H1 (cell line): ENCODE measurements at regions not wholly inside any gene's neighbourhood (a gene's known extent, or its start where the extent isn't known, plus 50 kb on each side); places are given as distances from the start of the nearest gene placed in this dataset.
A peak's percentile ranks its signal among the peaks of the same experiment; 100 is the strongest.

Experiments used
- CTCF ChIA-PET: fragments of 300-600 bp; sonication (Branson Sonifier 250); formaldehyde crosslinking; loops from one replicate; lab custom pipeline; 2021; ENCODE audit not compliant: partially characterized antibody; lab: Charles Lee
- POLR2A ChIA-PET: fragments of 300-600 bp; sonication (Branson Sonifier 250); formaldehyde crosslinking; loops from one replicate; lab custom pipeline; 2021; ENCODE audit warnings: inconsistent platforms; ENCODE audit not compliant: partially characterized antibody; lab: Charles Lee
- DNase-seq, 2 experiments: peaks; one replicate each; pipeline versions ENCODE4 v3.0.0 to v3.0.0-alpha.2; 2010 to 2022; ENCODE audit warnings: low spot score in 2 of 2, low read depth in 1 of 2, mixed read lengths in 1 of 2
- FAIRE-seq: peaks from 2 replicates; lab custom pipeline; 2011; peaks lifted over from hg19 to GRCh38; lab: Jason Lieb, UNC
- H2AFZ ChIP-seq: 2 replicates; pipeline ENCODE4 v1.8.1; 2012; ENCODE audit warnings: low read length, inconsistent platforms
- H2AK5ac ChIP-seq: 2 replicates; pipeline ENCODE4 v1.6.1; 2013; ENCODE audit warnings: low read depth, low read length
- H2BK120ac ChIP-seq: replicated peaks from 2 replicates; pipeline ENCODE3; 2013; ENCODE audit warnings: low read depth, low read length, inconsistent platforms
- H2BK12ac ChIP-seq: 2 replicates; pipeline ENCODE4 v1.6.1; 2013; ENCODE audit warnings: low read depth, low read length
- H2BK15ac ChIP-seq: 2 replicates; pipeline ENCODE4 v1.6.1; 2013; ENCODE audit warnings: low read length
- H2BK20ac ChIP-seq: 2 replicates; pipeline ENCODE4 v1.6.1; 2013; ENCODE audit warnings: low read length
- H2BK5ac ChIP-seq: 2 replicates; pipeline ENCODE4 v1.6.1; 2013; ENCODE audit warnings: low read depth, low read length
- H3K14ac ChIP-seq: 2 replicates; pipeline ENCODE4 v1.6.1; 2013; ENCODE audit warnings: inconsistent platforms; ENCODE audit not compliant: insufficient read length
- H3K18ac ChIP-seq: 2 replicates; pipeline ENCODE4 v1.6.1; 2013; ENCODE audit warnings: low read length; ENCODE audit errors: extremely low read depth
- H3K23ac ChIP-seq: 2 replicates; pipeline ENCODE4 v1.6.1; 2013; ENCODE audit warnings: inconsistent platforms; ENCODE audit not compliant: insufficient read length
- H3K23me2 ChIP-seq: 2 replicates; pipeline ENCODE4 v1.6.1; 2013; ENCODE audit warnings: low read depth, low read length
- H3K27ac ChIP-seq: 2 replicates; pipeline ENCODE4 v1.6.1; 2011; ENCODE audit warnings: low read depth, low read length, inconsistent platforms
- H3K27me3 ChIP-seq, 4 experiments: replicated peaks in 1 of 4; 1 replicate in 1 of 4; 2 replicates in 3 of 4; pipeline versions ENCODE4 v1.6.1 to v1.8.1; 2011 to 2013; ENCODE audit warnings: low read length in 3 of 4, mild to moderate bottlenecking in 3 of 4, inconsistent platforms in 2 of 4, mixed read lengths in 2 of 4, moderate library complexity in 1 of 4; ENCODE audit not compliant: control insufficient read depth in 3 of 4, insufficient read depth in 3 of 4; ENCODE audit errors: extremely low read depth in 1 of 4
- H3K36me3 ChIP-seq, 4 experiments: 2 replicates each; pipeline versions ENCODE4 v1.6.1 to v1.8.1; 2011 to 2013; ENCODE audit warnings: mild to moderate bottlenecking in 4 of 4, low read length in 3 of 4, moderate library complexity in 2 of 4, control low read depth in 1 of 4, inconsistent platforms in 1 of 4; ENCODE audit not compliant: insufficient read depth in 4 of 4, control insufficient read depth in 2 of 4
- H3K4ac ChIP-seq: replicated peaks from 2 replicates; pipeline ENCODE3; 2013; ENCODE audit warnings: low read length, low read depth, mixed read lengths, inconsistent platforms; ENCODE audit not compliant: insufficient read length
- H3K4me1 ChIP-seq, 4 experiments: replicated peaks in 1 of 4; 1 replicate in 1 of 4; 2 replicates in 3 of 4; pipeline versions ENCODE4 v1.6.1 to v1.8.1; 2011 to 2013; ENCODE audit warnings: low read length in 3 of 4, inconsistent platforms in 2 of 4, mixed read lengths in 1 of 4; ENCODE audit not compliant: insufficient read depth in 4 of 4, control insufficient read depth in 3 of 4
- H3K4me2 ChIP-seq, 2 experiments: 2 replicates each; pipeline versions ENCODE4 v1.6.1 to v1.8.1; 2011 to 2013; ENCODE audit warnings: low read depth in 2 of 2, low read length in 2 of 2, control low read depth in 1 of 2, inconsistent platforms in 1 of 2, mild to moderate bottlenecking in 1 of 2; ENCODE audit not compliant: insufficient read depth in 1 of 2
- H3K4me3 ChIP-seq, 4 experiments: fragments of 200-600, 300-600 bp in 1 of 4; sonication (generic), shearing (Covaris generic), sonication (Bioruptor Twin) in 1 of 4; 2 replicates each; pipeline versions ENCODE4 v1.5.1 to v1.8.1; 2011 to 2016; ENCODE audit warnings: low read length in 4 of 4, low read depth in 3 of 4, control low read depth in 2 of 4, inconsistent platforms in 2 of 4, mild to moderate bottlenecking in 2 of 4, mixed read lengths in 1 of 4, moderate library complexity in 1 of 4; ENCODE audit not compliant: insufficient read depth in 2 of 4; ENCODE audit errors: extremely low read depth in 1 of 4
- H3K56ac ChIP-seq: replicated peaks from 2 replicates; pipeline ENCODE3; 2013; ENCODE audit warnings: low read depth, mild to moderate bottlenecking, mixed read lengths, low read length, inconsistent platforms; ENCODE audit not compliant: insufficient read length
- H3K79me1 ChIP-seq: 2 replicates; pipeline ENCODE4 v1.6.1; 2013; ENCODE audit warnings: low read depth, low read length, control low read depth
- H3K79me2 ChIP-seq, 2 experiments: 2 replicates each; pipeline versions ENCODE4 v1.6.1 to v1.8.1; 2012 to 2013; ENCODE audit warnings: low read length in 2 of 2, mild to moderate bottlenecking in 2 of 2, inconsistent platforms in 1 of 2; ENCODE audit not compliant: insufficient read depth in 2 of 2, control insufficient read depth in 1 of 2
- H3K9ac ChIP-seq, 4 experiments: replicated peaks in 1 of 4; 1 replicate in 1 of 4; 2 replicates in 3 of 4; pipeline versions ENCODE4 v1.6.1 to v1.8.1; 2011 to 2013; ENCODE audit warnings: low read depth in 3 of 4, low read length in 3 of 4, control low read depth in 2 of 4, mild to moderate bottlenecking in 2 of 4, moderate library complexity in 2 of 4, inconsistent platforms in 1 of 4; ENCODE audit errors: extremely low read depth in 1 of 4
- H3K9me3 ChIP-seq, 2 experiments: 2 replicates each; pipeline versions ENCODE4 v1.6.1 to v1.8.1; 2012 to 2013; ENCODE audit warnings: mild to moderate bottlenecking in 2 of 2, moderate library complexity in 2 of 2, control low read depth in 1 of 2, inconsistent platforms in 1 of 2, low read depth in 1 of 2, low read length in 1 of 2, mixed read lengths in 1 of 2; ENCODE audit not compliant: insufficient read depth in 2 of 2
- H4K20me1 ChIP-seq, 2 experiments: replicated peaks in 1 of 2; 2 replicates each; pipeline versions ENCODE3 to v1.8.1; 2011 to 2013; ENCODE audit warnings: inconsistent platforms in 2 of 2, low read length in 2 of 2, mild to moderate bottlenecking in 1 of 2; ENCODE audit not compliant: insufficient read depth in 2 of 2, control insufficient read depth in 1 of 2
- H4K5ac ChIP-seq: 2 replicates; pipeline ENCODE4 v1.6.1; 2013; ENCODE audit warnings: low read length, low read depth, mixed read lengths, inconsistent platforms; ENCODE audit not compliant: insufficient read length
- H4K8ac ChIP-seq: 2 replicates; pipeline ENCODE4 v1.8.0; 2013; ENCODE audit warnings: mild to moderate bottlenecking, moderate library complexity, low read length, inconsistent platforms; ENCODE audit not compliant: insufficient read depth; ENCODE audit errors: extremely low read depth
- H4K91ac ChIP-seq: replicated peaks from 2 replicates; pipeline ENCODE3; 2013; ENCODE audit warnings: low read length, mixed read lengths, inconsistent platforms; ENCODE audit not compliant: insufficient read length
- CHD2 ChIP-seq: IDR thresholded peaks from 2 replicates; pipeline ENCODE4 v1.6.1; 2012; ENCODE audit warnings: low read length, improper control_type of control experiment
- CTBP2 ChIP-seq: IDR thresholded peaks from 2 replicates; pipeline ENCODE4 v1.7.0; 2011; ENCODE audit warnings: borderline replicate concordance, mild to moderate bottlenecking, moderate library complexity, mixed read lengths, low read length; ENCODE audit not compliant: insufficient read depth, insufficient read length
- PHF8 ChIP-seq: fragments of 200-600 bp; sonication (generic); conservative IDR thresholded peaks from 2 replicates; pipeline ENCODE4 v1.7.1; 2012; ENCODE audit warnings: low read depth, mild to moderate bottlenecking, inconsistent platforms, low read length, moderate library complexity
- TAF7 ChIP-seq: optimal IDR thresholded peaks from 2 replicates; pipeline ENCODE3; 2011; ENCODE audit warnings: low read depth, mild to moderate bottlenecking, inconsistent platforms, low read length, moderate library complexity, borderline replicate concordance
- TBP ChIP-seq: IDR thresholded peaks from 2 replicates; pipeline ENCODE4 v1.6.1; 2011; ENCODE audit warnings: low read depth, low read length, improper control_type of control experiment
- USF2 ChIP-seq: IDR thresholded peaks from 2 replicates; pipeline ENCODE4 v1.6.1; 2011; ENCODE audit warnings: low read length, improper control_type of control experiment
- WGBS, 2 experiments: shearing (Covaris generic) in 1 of 2; methylation state at CpG; one replicate each; pipeline versions ENCODE4 v1.1.6 to v1.1.7; 2013 to 2015; ENCODE audit warnings: low lambda C conversion rate in 2 of 2, mixed read lengths in 2 of 2, inconsistent platforms in 1 of 2, low coverage in 1 of 2, missing lambda C conversion rate in 1 of 2; ENCODE audit not compliant: insufficient replicate concordance in 2 of 2, insufficient coverage in 1 of 2, insufficient read length in 1 of 2; ENCODE audit errors: extremely low coverage in 1 of 2, missing lambda C conversion rate in 1 of 2; 5-methylcytosine and 5-hydroxymethylcytosine counted together

- no peaks in the 10 kb centered on the region for H3K9me3 ChIP-seq
- H4K5ac ChIP-seq: no peak overlapping the region
- TF ChIP-seq TBP: no peak
- TF ChIP-seq USF2: no peak
- no peak for TF ChIP-seq TAF7
- no peak for TF ChIP-seq CHD2
- no peak for TF ChIP-seq CTBP2
- no peak for TF ChIP-seq PHF8
- H3K4me2 ChIP-seq: no peak overlapping the region
- H3K14ac ChIP-seq: no peak overlapping the region
- H2BK12ac ChIP-seq: no peak overlapping the region
- H2BK120ac ChIP-seq: no peak overlapping the region
- no peaks in the 10 kb centered on the region for H4K20me1 ChIP-seq
- no peak overlapping the region for H3K18ac ChIP-seq
- H2BK15ac ChIP-seq: no peak overlapping the region
- ChIA-PET CTCF (interaction anchor here (0.7 to 7.4 kb wide), 14 partner anchors 9 to 291 kb away, joined by 3 to 61 read pairs (median 4); no protein-coding TSS in a partner anchor), POLR2A (interaction anchor here (1.4 to 2.5 kb wide), 2 partner anchors 11 to 93 kb away, joined by 4 to 7 read pairs; no protein-coding TSS in a partner anchor)
- no peak overlapping the region for H2BK5ac ChIP-seq
- H3K79me2 ChIP-seq: no peaks in the 10 kb centered on the region
- H3K27ac ChIP-seq: no peak overlapping the region
- FAIRE-seq (no peak), DNase-seq (no peak)
- H3K79me1 ChIP-seq: no peaks in the 10 kb centered on the region
- H3K4me1 ChIP-seq: peaks cover 0 to 6% (median 2%) of the 10 kb centered on the region in 4 experiments; a peak in 2 of 7 replicates
- H3K23ac ChIP-seq: no peak overlapping the region
- H3K36me3 ChIP-seq: no peaks in the 10 kb centered on the region
- no peak overlapping the region for H2BK20ac ChIP-seq
- WGBS, 2 experiments: 81% methylated on average over 10 of the region's 10 CpGs; no CpG with 5 or more reads in 1 of the 2 experiments
- no peaks in the 10 kb centered on the region for H3K23me2 ChIP-seq
- no peak overlapping the region for H3K9ac ChIP-seq
- H4K91ac ChIP-seq: no peak overlapping the region
- H3K4ac ChIP-seq: no peak overlapping the region
- H2AFZ ChIP-seq: peak overlapping the region; percentile 82; the same call in 1 of the 2 replicates
- no peaks in the 10 kb centered on the region for H3K27me3 ChIP-seq
- H3K4me3 ChIP-seq: no peak overlapping the region
- no peak overlapping the region for H2AK5ac ChIP-seq
- H4K8ac ChIP-seq: peak overlapping the region; percentile 12; the same call in 1 of the 2 replicates
- no peak overlapping the region for H3K56ac ChIP-seq
Measured at GRCh38 chr20:50284811-50285375, 94.3 kb downstream of the CEBPB start.
